ENCODE measurements at regions not wholly inside any gene's neighbourhood (a gene's known extent, or its start where the extent isn't known, plus 50 kb on each side); places are given as distances from the start of the nearest gene placed in this dataset.

DNA sequence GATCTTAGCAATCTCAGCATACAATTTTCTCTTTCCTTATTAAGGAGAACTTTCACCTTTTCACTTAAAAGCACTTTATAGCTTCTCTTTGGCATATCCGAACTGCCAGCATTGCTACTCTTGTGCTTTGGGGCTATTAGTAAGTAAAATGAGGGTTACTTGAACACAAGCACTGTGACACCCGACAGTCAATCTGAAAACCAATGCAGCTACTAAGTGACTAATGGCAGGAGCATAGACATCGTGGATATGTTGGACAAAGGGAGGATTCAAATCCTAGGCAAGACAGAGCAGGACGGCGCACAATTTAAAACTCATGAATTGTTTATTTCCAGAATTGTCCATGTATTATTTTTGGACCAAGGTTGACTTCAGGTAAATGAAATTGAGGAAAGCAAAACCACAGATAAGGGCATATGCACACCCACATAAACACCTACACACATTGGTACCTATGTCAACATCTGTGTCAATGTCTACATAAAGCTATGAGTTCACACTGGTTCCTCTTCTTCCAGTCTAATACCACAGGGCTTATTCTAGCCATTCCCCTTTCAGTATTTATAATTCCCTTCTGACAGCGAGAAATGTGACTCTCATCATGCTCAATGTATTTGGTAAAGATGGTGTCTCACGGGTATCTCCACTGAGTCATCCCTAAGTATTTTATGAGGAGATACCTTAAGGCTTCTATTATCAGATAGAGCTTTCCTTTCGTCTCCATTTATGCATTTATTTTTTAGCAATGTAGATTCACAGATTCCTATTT is 75.3 kb upstream of the RALGPS2 start:
- ATAC-seq (ENCODE audit: low FRiP score) (no peak), DNase-seq (ENCODE audit: low spot score) (no peak)
- TF ChIP-seq, protein P1, sequence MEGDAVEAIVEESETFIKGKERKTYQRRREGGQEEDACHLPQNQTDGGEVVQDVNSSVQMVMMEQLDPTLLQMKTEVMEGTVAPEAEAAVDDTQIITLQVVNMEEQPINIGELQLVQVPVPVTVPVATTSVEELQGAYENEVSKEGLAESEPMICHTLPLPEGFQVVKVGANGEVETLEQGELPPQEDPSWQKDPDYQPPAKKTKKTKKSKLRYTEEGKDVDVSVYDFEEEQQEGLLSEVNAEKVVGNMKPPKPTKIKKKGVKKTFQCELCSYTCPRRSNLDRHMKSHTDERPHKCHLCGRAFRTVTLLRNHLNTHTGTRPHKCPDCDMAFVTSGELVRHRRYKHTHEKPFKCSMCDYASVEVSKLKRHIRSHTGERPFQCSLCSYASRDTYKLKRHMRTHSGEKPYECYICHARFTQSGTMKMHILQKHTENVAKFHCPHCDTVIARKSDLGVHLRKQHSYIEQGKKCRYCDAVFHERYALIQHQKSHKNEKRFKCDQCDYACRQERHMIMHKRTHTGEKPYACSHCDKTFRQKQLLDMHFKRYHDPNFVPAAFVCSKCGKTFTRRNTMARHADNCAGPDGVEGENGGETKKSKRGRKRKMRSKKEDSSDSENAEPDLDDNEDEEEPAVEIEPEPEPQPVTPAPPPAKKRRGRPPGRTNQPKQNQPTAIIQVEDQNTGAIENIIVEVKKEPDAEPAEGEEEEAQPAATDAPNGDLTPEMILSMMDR (IDR thresholded peaks at IDR 0.05) = no peak

GRCh38 chr1:178650934-178651511 is 74.0 kb upstream of the RALGPS2 start:
- DNase-seq (ENCODE audit: low spot score) (no peak), ATAC-seq (ENCODE audit: low FRiP score) (no peak)
- TF ChIP-seq, protein P1 (IDR thresholded peaks at IDR 0.05) = no peak

- DNase-seq (ENCODE audit: low spot score) = no peak
- ATAC-seq (ENCODE audit: low FRiP score) = no peak
- TF ChIP-seq, protein P1 (IDR thresholded peaks at IDR 0.05) = no peak
These were observed 73.3 kb upstream of the RALGPS2 start for GRCh38 chr1:178651742-178652141.

DNA sequence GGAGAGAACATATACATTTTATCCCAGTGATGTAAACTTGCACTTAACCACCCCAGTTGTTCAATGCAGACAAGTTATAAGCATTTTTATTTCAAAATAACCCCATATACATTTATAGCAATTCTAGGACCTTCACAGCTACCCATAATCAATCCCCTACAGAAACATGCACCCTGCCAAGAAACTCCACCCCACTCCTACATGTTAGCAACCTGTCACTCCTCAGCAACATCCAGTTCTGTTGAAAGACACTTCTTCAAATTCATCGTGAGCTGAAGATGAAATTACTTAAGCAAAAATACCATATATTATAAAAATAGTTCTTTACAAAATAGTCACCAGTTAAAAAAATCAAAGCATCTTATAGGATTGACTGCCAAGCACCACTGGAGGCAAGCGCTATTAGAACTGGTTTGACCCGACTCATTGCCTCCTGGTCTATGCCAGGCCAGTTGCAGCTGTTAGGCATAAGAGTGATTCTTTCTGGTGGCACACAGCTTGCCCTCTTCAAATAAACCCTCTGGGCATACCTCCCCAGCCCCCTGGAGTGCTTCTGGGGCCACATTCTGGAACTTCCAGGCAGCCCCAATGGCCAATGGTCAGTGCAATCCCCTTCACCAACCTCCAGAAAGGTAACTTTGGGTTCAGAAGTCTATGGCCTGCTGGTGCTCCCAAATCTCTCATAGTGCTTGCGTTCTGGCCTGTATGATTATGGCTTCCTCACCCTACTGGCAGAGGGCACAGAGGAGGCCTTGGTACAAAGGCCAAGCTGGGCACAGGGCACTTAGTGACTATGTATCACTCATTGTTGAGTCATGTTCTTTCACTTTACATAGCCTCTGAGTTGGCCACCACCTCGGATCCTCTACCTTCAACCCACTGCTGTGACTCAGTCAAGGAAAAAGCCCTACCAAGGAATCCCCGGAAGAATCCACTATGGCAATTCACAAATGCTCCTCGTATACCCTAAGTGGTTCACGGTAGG is 72.2 kb upstream of the RALGPS2 start:
- ATAC-seq (ENCODE audit: low FRiP score) (peak; percentile 44), DNase-seq (ENCODE audit: low spot score) (no peak)
- TF ChIP-seq, protein P1 (IDR thresholded peaks at IDR 0.05) = no peak

DNA sequence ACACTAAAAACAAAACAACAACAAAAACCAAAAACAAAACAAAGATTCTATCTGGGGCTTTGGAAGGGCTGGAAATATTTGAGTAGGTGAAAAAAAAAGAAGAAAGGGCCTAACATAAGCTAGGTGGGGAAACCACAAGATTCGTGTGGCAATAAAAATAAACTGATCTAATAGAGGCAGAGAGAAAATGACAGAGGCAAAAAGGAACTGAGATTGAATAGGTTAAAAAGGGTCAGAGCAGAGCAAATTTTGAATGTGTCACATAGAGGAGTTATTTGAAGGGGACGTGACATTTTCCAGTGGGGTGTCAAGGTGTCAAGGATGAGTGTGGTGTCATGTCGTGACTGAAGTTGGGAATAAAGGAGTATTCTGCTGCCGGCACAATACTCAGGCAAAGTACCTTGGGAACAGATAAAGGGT is 65.2 kb upstream of the RALGPS2 start:
- TF ChIP-seq, protein P1 (IDR thresholded peaks at IDR 0.05) = no peak

DNA sequence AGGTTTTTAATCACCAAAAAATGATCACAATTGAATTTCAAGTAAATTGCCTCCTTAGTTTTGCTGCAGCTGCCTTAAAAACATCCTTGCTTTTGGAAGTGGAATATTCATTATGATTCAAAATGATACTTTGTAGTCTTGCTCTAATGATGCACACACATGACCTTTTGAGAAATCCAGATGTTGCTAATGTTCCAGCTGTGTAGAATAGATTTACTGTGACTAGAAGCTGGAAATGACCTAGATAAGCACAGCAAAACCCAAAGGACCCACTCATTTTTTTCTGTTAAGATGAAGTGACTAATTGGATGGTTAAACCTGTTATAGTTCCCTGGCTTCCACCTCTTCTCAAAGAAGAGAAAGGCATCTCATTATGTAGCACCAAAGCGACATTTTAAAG is 64.6 kb upstream of the RALGPS2 start:
- ATAC-seq (ENCODE audit: low FRiP score) (no peak), DNase-seq (ENCODE audit: low spot score) (no peak)
- TF ChIP-seq, protein P1 (IDR thresholded peaks at IDR 0.05) = no peak

More for the DNA sequence above, 65.2 kb upstream of the RALGPS2 start:
- DNase-seq (ENCODE audit: low spot score) = no peak
- ATAC-seq (ENCODE audit: low FRiP score) = no peak
